Keratinocyte (primary cell): ENCODE measurements at regions not wholly inside any gene's neighbourhood (a gene's known extent, or its start where the extent isn't known, plus 50 kb on each side); places are given as distances from the start of the nearest gene placed in this dataset.

Experiments used
- CTCF ChIP-seq, 3 experiments: IDR thresholded peaks in 1 of 3; conservative IDR thresholded peaks in 1 of 3; optimal IDR thresholded peaks in 1 of 3; 2 replicates in 2 of 3; 3 replicates in 1 of 3; pipeline versions ENCODE3 to v1.5.1; 2011; ENCODE audit warnings: low read length in 3 of 3, mild to moderate bottlenecking in 3 of 3, moderate library complexity in 2 of 3, control low read depth in 1 of 3, inconsistent platforms in 1 of 3; ENCODE audit not compliant: insufficient read depth in 2 of 3; ENCODE audit errors: extremely low read depth in 1 of 3
- EZH2 ChIP-seq: IDR thresholded peaks from one replicate; pipeline ENCODE4 v1.6.1; 2012; ENCODE audit warnings: inconsistent platforms, mild to moderate bottlenecking, low read length, moderate library complexity

- TF ChIP-seq CTCF (optimal IDR thresholded peaks at IDR 0.05 in 1 of 3, IDR thresholded peaks at IDR 0.05 in 1 of 3, conservative IDR thresholded peaks at IDR 0.05 in 1 of 3; ENCODE audit: extremely low read depth in 1 of 3, insufficient read depth in 2 of 3, low read length in 3 of 3) = no peak
- no peak for TF ChIP-seq EZH2
Measured at GRCh38 chr6:167588920-167589614, 237.6 kb upstream of the AFDN start.
